Effector CD4-positive, alpha-beta T cell (primary cell): ENCODE measurements at regions not wholly inside any gene's neighbourhood (a gene's known extent, or its start where the extent isn't known, plus 50 kb on each side); places are given as distances from the start of the nearest gene placed in this dataset.
A peak's percentile ranks its signal among the peaks of the same experiment; 100 is the strongest.

ENCODE experiments used
- DNase-seq: peaks from one replicate; pipeline ENCODE4 v3.0.0-alpha.2; 2020

GRCh38 chr20:51265361-51265760 is 242.5 kb upstream of the KCNG1 start:
- DNase-seq, result no peak

DNA sequence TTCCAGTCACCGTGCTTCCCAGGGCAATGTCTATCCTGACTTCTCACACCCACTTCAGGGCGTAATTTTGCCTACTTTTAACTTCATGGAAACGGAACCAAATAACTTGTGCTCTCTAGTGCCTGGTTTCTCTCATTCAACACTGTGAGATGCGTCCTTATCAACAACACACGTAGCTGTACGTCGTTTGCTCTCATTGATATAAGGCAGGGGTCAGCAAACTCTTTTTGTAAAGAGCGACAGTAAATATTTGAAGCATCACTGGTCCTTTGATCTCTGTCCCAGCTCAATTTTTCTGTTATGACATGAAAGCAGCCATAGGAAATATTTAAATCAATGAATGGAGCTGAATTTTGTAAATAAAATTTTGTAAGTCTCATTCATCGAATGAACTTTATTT is 239.3 kb upstream of the KCNG1 start:
- no peak for DNase-seq

- no peak for DNase-seq
Observed at GRCh38 chr20:51259455-51259854, 236.5 kb upstream of the KCNG1 start.

DNA sequence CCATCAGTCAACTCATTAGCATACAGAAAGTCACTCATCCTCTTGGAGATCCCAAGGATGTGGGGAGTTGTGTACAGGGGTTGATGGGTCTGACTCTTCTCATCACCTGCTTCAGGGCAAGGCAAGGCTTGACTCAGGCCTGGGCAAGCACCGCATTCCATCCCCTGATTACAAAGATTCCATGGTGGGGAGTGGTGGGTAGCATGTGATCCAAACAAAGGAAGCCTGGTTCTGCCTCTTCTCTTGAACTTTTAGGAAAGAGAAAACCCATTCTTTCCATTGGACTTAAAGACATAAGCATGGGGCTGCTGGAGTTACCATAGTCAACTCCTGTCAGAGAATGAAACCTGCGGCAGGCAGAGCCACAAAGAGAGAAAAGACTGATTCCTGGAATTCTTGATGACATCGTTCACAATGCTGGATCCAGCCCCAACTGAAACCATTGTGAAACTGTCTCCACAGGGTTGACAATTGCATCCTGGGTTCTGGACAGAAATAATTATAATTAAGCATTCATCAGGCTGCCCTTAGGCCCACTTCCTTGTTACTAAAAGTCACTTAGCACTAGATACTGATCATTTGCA is 235.8 kb upstream of the KCNG1 start:
- no peak for DNase-seq

DNA sequence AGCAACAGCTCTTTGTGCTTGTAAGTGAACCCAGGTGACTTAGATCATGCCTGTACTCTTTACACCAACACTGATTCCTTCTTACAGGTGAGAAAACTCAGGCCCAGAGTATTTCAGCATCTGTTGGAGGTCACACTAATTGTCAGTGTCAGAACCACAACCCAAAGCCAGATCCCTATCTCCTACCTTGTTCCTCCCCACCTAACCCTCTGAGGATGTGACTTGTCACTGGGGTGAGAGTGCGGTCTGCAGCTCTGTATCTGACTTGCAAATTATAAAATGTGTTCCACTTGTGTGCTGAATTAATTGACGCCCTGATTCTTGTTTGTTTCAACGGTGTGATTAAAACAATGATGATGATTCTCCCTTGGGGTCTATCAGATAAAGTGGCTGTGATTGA is 232.5 kb upstream of the KCNG1 start:
- no peak for DNase-seq

DNA sequence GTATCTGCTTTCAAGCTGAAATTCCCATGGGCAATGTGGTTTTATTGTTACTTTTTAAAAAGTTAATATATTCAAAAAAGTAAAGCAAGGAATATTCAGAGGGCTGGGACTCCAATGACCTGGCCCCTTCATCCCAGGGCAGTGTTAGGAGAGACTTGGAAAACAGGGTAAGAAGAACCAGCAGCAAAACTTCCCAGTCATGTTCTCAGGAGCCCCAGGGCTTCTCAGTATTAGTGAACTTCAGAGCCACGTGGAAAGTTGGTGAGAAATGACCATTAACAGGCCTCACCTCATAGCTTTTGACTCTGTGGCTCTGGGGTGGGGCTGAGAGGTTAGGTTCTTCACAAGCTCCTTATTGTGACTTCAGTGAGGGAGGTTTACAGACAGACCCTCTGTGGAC is 230.4 kb upstream of the KCNG1 start:
- no peak for DNase-seq

DNA sequence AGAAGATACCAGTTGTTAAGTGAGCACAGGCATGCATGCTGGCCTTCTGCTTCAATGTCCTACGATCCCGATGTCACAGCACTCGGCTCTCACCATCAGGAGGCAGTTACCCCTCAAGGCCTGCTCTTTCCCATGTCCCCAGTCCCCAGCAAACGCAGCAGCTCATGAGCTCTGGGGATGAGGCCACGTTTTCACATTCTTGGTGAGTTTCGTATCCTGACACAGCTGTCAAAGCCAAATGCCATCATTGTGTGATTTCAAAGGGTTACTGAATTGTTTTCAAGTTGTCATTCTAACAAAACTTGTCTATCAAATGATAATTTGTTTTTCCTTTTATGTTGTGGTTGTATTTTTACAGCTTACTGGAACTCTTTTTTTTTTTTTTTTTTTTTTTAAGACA is 226.9 kb upstream of the KCNG1 start:
- no peak for DNase-seq

DNA sequence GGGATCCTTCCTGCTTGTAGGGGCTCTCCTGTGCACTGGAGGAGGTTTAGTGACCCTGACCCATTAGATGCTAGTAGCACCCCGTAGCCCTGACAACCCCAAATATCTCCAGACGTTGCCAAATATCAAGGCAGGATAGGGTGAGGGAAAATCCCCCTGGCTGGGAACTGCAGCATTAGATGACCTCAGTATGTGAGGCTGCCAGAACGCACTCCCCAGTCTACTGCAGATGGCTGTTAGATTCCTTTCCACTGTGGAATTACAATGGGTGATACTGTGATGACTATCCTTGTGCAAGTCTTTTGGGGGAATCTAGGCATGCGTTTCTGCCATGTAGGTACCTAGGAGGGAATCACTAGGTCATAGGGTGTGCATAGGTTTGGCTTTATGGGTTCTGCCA is 226.3 kb upstream of the KCNG1 start:
- no peak for DNase-seq

DNA sequence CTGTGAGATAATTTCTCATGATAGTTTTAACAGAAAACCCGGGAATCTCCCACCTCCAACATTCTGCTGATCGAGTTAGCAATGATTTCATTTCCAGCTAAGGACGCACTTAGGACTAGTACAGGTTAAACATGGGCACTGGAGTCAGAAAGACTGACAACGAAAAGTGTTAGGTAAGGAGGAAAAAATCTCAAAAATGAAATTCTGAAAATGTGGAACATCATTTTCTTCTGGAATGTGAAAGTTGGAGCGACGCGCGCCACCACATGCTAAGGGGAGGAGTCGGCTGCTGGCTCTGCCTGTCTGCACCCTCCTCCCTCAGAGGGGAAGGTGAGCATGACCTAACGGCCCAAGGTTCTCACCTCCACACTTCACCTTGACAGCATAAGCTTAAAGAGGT is 221.6 kb upstream of the KCNG1 start:
- DNase-seq, result no peak

DNA sequence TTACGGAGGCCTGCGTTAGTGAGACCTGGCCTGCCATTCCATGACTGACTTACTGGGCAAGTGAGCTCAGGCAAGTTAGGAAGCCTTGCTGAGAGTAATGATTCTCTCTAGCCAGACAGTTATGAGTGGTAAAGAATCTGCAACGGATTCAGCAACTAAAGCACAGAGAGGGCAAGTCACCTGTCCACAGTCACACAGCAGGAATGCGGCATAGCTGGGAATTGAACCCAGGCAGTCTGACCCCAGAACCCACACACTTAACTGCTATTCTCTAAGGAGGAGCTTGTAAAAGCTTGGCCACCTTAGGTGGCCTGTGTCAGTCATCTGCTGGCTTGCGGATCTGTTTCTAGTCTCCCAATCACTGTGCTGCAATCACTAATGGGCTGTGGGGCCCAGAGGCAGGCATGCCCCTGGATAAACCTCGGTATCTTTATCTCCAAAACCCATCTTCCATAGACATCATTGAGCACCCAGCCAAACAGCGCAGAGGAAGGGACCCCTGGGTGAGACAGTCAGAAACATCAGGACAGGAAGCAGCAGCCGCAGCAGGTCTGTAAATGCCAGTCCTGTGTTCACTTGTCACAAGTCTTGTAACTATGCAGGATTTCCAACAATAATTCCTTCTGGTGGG is 215.9 kb upstream of the KCNG1 start:
- DNase-seq, result no peak

GRCh38 chr20:51237791-51238190 is 214.9 kb upstream of the KCNG1 start:
- DNase-seq, result no peak

GRCh38 chr20:51237278-51237677 is 214.4 kb upstream of the KCNG1 start:
- no peak for DNase-seq

DNA sequence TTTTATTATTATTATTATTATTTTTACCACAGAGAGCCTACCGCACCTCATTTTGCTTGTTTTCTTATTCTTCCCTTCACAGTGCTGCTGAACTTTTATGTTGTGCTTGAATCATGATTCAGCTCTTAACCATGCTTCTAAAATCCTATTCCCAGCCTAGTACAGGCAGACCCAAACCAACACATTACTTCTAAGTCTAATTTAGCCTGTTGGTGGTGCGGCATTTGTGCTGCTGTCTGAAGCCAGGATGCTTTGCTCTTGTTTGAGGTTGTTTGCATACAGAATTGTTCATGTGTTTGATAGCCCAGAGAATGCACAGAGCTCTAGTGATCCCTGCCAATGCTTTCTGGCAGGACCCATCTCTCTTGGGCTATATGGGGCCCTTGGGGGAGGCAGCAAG is 213.5 kb upstream of the KCNG1 start:
- no peak for DNase-seq

- DNase-seq, result no peak
Observed at GRCh38 chr20:51233345-51233744, 210.4 kb upstream of the KCNG1 start.

- no peak for DNase-seq
Observed at GRCh38 chr20:51230727-51231126, 207.8 kb upstream of the KCNG1 start.

- DNase-seq, result no peak
Observed at GRCh38 chr20:51228763-51229162, 205.9 kb upstream of the KCNG1 start.

DNA sequence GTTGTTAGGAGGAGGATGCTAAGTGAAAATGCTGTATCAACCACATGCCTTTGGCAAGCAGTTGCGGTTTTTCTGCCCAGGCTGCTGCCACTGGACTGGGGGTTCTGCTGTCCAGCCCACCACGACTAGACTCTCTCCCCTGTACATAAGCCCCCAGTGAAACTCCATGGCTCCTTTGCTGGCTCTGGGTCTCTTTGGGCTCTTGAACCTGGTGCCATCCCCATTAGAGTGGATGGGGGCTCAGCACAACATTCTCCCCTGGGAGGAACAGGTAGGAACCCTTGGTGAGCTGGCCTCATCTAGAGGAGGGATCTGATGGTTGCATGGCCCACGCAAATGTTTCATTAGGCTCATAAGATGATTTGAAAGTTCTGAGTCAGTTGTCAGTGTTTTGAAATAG is 204.8 kb upstream of the KCNG1 start:
- no peak for DNase-seq

DNA sequence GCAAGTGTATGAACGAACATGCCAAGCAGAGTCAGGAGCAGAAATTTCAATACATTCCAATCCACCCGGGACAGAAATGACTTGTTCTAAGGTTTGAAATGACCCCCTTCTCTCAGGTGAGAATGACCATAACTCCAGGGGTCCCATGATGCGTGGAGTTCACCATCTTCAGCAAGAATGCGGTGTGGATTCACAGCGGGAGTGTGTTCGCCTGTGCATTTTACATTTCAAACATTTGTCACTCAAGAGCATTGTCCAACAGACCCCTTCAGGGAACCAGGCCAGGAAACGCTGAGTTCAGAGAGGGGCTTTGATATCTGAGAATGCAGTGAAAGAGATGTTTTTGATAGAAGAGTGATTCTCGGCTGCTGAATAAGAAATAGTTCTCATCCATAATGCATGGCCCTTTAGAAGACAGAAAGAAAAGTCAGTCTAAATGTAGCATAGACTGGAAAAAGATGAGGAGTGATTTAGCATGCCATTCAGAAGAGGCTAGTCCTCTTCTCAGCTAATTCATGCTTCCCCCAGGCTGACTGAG is 200.3 kb upstream of the KCNG1 start:
- no peak for DNase-seq

- no peak for DNase-seq
Observed at GRCh38 chr20:51221791-51222408, 199.0 kb upstream of the KCNG1 start.

DNA sequence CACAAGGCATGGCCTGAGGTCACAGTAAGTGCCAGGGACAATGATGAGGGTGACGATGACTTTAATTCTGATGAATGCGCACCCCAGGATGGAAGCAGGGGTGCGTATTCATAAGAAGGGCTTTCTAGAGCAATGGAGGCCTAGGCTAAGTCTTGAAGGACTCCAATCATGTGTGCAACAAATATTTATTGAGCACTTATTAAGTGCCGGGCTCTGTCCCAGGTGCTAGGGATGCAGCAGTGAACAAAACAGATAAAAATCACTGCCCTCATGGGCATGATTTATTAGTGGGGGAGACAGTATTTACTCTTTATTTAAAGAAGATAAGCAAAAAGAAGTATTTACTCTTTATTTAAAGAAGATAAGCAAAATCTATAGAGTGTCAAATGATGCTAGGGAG is 198.2 kb upstream of the KCNG1 start:
- DNase-seq, result no peak

DNA sequence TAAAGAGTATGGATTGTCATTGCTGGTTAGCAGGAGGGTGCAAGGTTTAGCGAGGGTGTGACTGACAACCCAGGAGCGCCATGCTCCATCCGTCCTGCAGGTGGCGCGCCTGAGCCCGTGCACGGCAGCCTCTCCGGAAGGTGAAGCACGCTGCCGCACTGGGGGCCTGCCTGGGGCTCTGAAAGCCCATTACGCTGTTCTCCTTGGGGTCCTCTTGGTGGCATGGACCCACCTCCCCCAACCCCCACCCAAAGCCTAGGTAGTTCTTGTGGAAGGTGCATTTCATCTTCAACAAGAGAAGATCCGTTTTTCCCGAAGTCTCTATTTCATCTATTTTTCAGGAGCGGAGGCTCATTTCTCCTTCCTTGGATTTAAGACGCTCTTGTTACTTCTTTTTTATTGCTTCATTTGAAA is 197.4 kb upstream of the KCNG1 start:
- DNase-seq, result peak; percentile 35

GRCh38 chr20:51219544-51219943 is 196.6 kb upstream of the KCNG1 start:
- DNase-seq, result no peak

- no peak for DNase-seq
Observed at GRCh38 chr20:51218603-51219002, 195.7 kb upstream of the KCNG1 start.

DNA sequence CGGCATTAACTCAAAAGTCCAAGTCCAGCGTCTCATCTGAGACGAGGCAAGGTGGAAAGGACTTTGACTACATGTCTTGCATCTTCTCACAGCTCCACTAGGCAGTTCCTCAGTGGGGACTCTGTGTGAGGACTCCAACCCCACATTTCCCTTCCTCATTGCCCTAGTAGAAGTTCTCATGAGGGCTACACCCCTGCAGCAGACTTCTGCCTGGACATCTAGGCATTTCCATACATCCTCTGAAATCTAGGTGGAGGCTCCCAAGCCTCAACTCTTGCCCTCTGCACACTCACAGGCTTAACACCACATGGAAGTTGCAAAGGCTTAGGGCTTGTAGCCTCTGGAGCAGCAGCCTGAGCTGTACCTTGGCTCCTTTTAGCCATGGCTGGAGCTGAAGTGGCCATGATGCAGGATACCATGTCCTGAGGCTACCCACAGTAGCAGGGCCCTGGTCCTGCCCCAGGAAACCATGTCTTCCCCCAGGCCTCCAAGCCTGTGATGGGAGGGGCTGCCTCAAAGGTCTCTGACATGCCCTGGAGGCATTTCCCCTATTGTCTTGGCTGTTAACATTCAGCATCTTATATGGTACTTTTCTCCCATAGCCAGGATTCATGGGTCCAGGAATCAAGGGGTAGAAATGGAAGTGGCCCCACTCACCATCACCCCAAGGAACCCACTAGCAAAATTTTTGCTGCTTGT is 194.6 kb upstream of the KCNG1 start:
- no peak for DNase-seq
